Common myeloid progenitor, CD34-positive (primary cell): ENCODE measurements at regions not wholly inside any gene's neighbourhood (a gene's known extent, or its start where the extent isn't known, plus 50 kb on each side); places are given as distances from the start of the nearest gene placed in this dataset.

ENCODE experiments used
- CTCF ChIA-PET: fragments of 350-600 bp; sonication (Branson Sonifier 250); formaldehyde crosslinking; loops from one replicate; lab custom pipeline; 2021; ENCODE audit warnings: antibody characterized with exemption; lab: Charles Lee
- POLR2A ChIA-PET: fragments of 350-600 bp; sonication (Branson Sonifier 250); formaldehyde crosslinking; loops from one replicate; lab custom pipeline; 2021; ENCODE audit warnings: antibody characterized with exemption; lab: Charles Lee
- DNase-seq, 3 donors: peaks; one replicate each; pipeline versions ENCODE4 v3.0.0 to v3.0.0-alpha.2; 2013
- H3K27ac ChIP-seq, 2 experiments: 1 replicate in 1 of 2; 2 replicates in 1 of 2; pipeline ENCODE4 v1.7.0; 2013; ENCODE audit warnings: inconsistent platforms in 2 of 2, low read length in 2 of 2, mild to moderate bottlenecking in 2 of 2, low read depth in 1 of 2, moderate library complexity in 1 of 2; ENCODE audit not compliant: severe bottlenecking in 2 of 2, insufficient read depth in 1 of 2, poor library complexity in 1 of 2
- H3K27me3 ChIP-seq, 5 experiments: replicated peaks in 2 of 5; 1 replicate in 3 of 5; 2 replicates in 2 of 5; pipeline versions ENCODE4 v1.6.1 to v1.7.0; 2013; ENCODE audit warnings: low read length in 4 of 5, mild to moderate bottlenecking in 2 of 5, moderate library complexity in 2 of 5, inconsistent platforms in 1 of 5; ENCODE audit not compliant: insufficient read depth in 5 of 5, control insufficient read depth in 4 of 5
- H3K36me3 ChIP-seq, 4 experiments: 1 replicate in 2 of 4; 2 replicates in 2 of 4; pipeline versions ENCODE4 v1.6.1 to v1.7.0; 2013; ENCODE audit warnings: low read length in 3 of 4, control low read depth in 1 of 4, mild to moderate bottlenecking in 1 of 4; ENCODE audit not compliant: control insufficient read depth in 4 of 4, insufficient read depth in 4 of 4
- H3K4me1 ChIP-seq, 4 experiments: 1 replicate in 3 of 4; 2 replicates in 1 of 4; pipeline versions ENCODE4 v1.6.1 to v1.7.1; 2013; ENCODE audit warnings: low read length in 3 of 4, mild to moderate bottlenecking in 3 of 4, control low read depth in 1 of 4, inconsistent platforms in 1 of 4, moderate library complexity in 1 of 4; ENCODE audit not compliant: control insufficient read depth in 4 of 4, insufficient read depth in 4 of 4; ENCODE audit errors: control extremely low read depth in 1 of 4
- H3K4me3 ChIP-seq, 7 experiments: 1 replicate in 4 of 7; 2 replicates in 3 of 7; pipeline versions ENCODE4 v1.5.1 to v1.7.0; 2013; ENCODE audit warnings: mild to moderate bottlenecking in 7 of 7, low read length in 6 of 7, moderate library complexity in 6 of 7, inconsistent platforms in 2 of 7, low read depth in 2 of 7, control low read depth in 1 of 7; ENCODE audit not compliant: insufficient read depth in 4 of 7, control insufficient read depth in 1 of 7; ENCODE audit errors: extremely low read depth in 1 of 7
- H3K9me3 ChIP-seq, 5 experiments: 1 replicate in 4 of 5; 2 replicates in 1 of 5; pipeline versions ENCODE4 v1.6.1 to v1.7.1; 2013; ENCODE audit warnings: low read length in 4 of 5, mild to moderate bottlenecking in 2 of 5, inconsistent platforms in 1 of 5, low read depth in 1 of 5, moderate library complexity in 1 of 5; ENCODE audit not compliant: control insufficient read depth in 4 of 5, insufficient read depth in 2 of 5; ENCODE audit errors: control extremely low read depth in 1 of 5
- WGBS: methylation state at CpG from one replicate; pipeline ENCODE4 v1.1.5; 2013; ENCODE audit not compliant: insufficient coverage; 5-methylcytosine and 5-hydroxymethylcytosine counted together

- Histone ChIP-seq H3K27ac (no peak overlapping the region), H3K36me3 (no peaks in the 10 kb centered on the region), H3K4me3 (no peak overlapping the region), H3K4me1 (peaks cover 0 to 16% (median 10%) of the 10 kb centered on the region in 4 experiments), H3K27me3 (peaks cover 0 to 60% (median 8%) of the 10 kb centered on the region in 5 experiments), H3K9me3 (peaks cover 0 to 5% (median 4%) of the 10 kb centered on the region in 5 experiments)
- CTCF ChIA-PET = no interaction called here
- 82% methylated on average over 5 of the region's 5 CpGs for WGBS
- DNase-seq = no peak
- POLR2A ChIA-PET = no interaction called here
Observed at GRCh38 chr6:163754866-163755265, 340.3 kb downstream of the QKI start.

GRCh38 chr6:163753430-163753829, 338.9 kb downstream of the QKI start:
- Histone ChIP-seq H3K9me3 (peaks cover 0 to 5% (median 4%) of the 10 kb centered on the region in 5 experiments), H3K36me3 (no peaks in the 10 kb centered on the region), H3K4me1 (peaks cover 0 to 16% (median 10%) of the 10 kb centered on the region in 4 experiments), H3K27me3 (peaks cover 0 to 66% (median 10%) of the 10 kb centered on the region in 5 experiments), H3K4me3 (no peak overlapping the region), H3K27ac (no peak overlapping the region)
- DNase-seq = no peak
- POLR2A ChIA-PET = no interaction called here
- CTCF ChIA-PET = no interaction called here
- WGBS = 95% methylated on average over 2 of the region's 2 CpGs

GRCh38 chr6:163752446-163752845, 337.9 kb downstream of the QKI start:
- WGBS = 98% methylated on average over 13 of the region's 13 CpGs
- peaks cover 0 to 69% (median 13%) of the 10 kb centered on the region in 5 experiments for H3K27me3 ChIP-seq
- H3K36me3 ChIP-seq = no peaks in the 10 kb centered on the region
- H3K9me3 ChIP-seq = peaks cover 0 to 5% (median 4%) of the 10 kb centered on the region in 5 experiments
- no peak for DNase-seq
- no peak overlapping the region for H3K4me3 ChIP-seq
- H3K27ac ChIP-seq = no peak overlapping the region
- peaks cover 0 to 16% (median 10%) of the 10 kb centered on the region in 4 experiments for H3K4me1 ChIP-seq
- CTCF ChIA-PET = no interaction called here
- POLR2A ChIA-PET = no interaction called here

GRCh38 chr6:163751032-163751525, 336.6 kb downstream of the QKI start:
- peak in 2 of 3 donors; percentile 20 to 33 for DNase-seq
- ChIA-PET POLR2A (no interaction called here), CTCF (no interaction called here)
- peaks cover 0 to 72% (median 13%) of the 10 kb centered on the region in 5 experiments for H3K27me3 ChIP-seq
- peak overlapping the region in 1 of 7 experiments; percentile 13 for H3K4me3 ChIP-seq
- peaks cover 0 to 5% (median 4%) of the 10 kb centered on the region in 5 experiments for H3K9me3 ChIP-seq
- WGBS = 10% methylated on average over 16 of the region's 18 CpGs
- peaks cover 0 to 16% (median 10%) of the 10 kb centered on the region in 4 experiments for H3K4me1 ChIP-seq
- H3K36me3 ChIP-seq = no peaks in the 10 kb centered on the region
- H3K27ac ChIP-seq = no peak overlapping the region

GRCh38 chr6:163750431-163751031, 336.0 kb downstream of the QKI start:
- Histone ChIP-seq H3K4me1 (peaks cover 0 to 16% (median 10%) of the 10 kb centered on the region in 4 experiments), H3K9me3 (peaks cover 0 to 5% (median 4%) of the 10 kb centered on the region in 5 experiments), H3K4me3 (peak overlapping the region in 1 of 7 experiments; percentile 13), H3K36me3 (no peaks in the 10 kb centered on the region), H3K27me3 (peaks cover 0 to 74% (median 13%) of the 10 kb centered on the region in 5 experiments), H3K27ac (no peak overlapping the region)
- 4% methylated on average over 15 of the region's 22 CpGs for WGBS
- POLR2A ChIA-PET = no interaction called here
- DNase-seq = peak in 2 of 3 donors; percentile 56 to 71
- CTCF ChIA-PET = interaction anchor here (1.0 kb wide), 1 partner anchor 22 kb away, joined by 3 read pairs; no protein-coding TSS in a partner anchor

GRCh38 chr6:163748886-163749285, 334.4 kb downstream of the QKI start:
- ChIA-PET POLR2A (no interaction called here), CTCF (no interaction called here)
- Histone ChIP-seq H3K4me1 (peaks cover 0 to 16% (median 10%) of the 10 kb centered on the region in 4 experiments), H3K36me3 (no peaks in the 10 kb centered on the region), H3K27ac (no peak overlapping the region), H3K4me3 (no peak overlapping the region), H3K9me3 (peaks cover 0 to 5% (median 4%) of the 10 kb centered on the region in 5 experiments), H3K27me3 (peaks cover 0 to 72% (median 13%) of the 10 kb centered on the region in 5 experiments)
- no peak for DNase-seq
- 97% methylated on average over 14 of the region's 15 CpGs for WGBS

- POLR2A ChIA-PET = no interaction called here
- Histone ChIP-seq H3K9me3 (no peaks in the 10 kb centered on the region), H3K27ac (no peak overlapping the region), H3K4me3 (no peak overlapping the region), H3K36me3 (no peaks in the 10 kb centered on the region), H3K4me1 (peaks cover 0 to 16% (median 10%) of the 10 kb centered on the region in 4 experiments), H3K27me3 (peaks cover 0 to 73% (median 13%) of the 10 kb centered on the region in 5 experiments)
- no peak for DNase-seq
- WGBS = 95% methylated on average over 9 of the region's 9 CpGs
- CTCF ChIA-PET = interaction anchor here (0.5 kb wide), 1 partner anchor 11 kb away, joined by 3 read pairs; no protein-coding TSS in a partner anchor
Observed at GRCh38 chr6:163748036-163748435, 333.5 kb downstream of the QKI start.
